ENCODE measurements at regions not wholly inside any gene's neighbourhood (a gene's known extent, or its start where the extent isn't known, plus 50 kb on each side); places are given as distances from the start of the nearest gene placed in this dataset.

- no peak for DNase-seq
Measured at GRCh38 chr5:107135391-107135790, 535.3 kb downstream of the EFNA5 start.

DNA sequence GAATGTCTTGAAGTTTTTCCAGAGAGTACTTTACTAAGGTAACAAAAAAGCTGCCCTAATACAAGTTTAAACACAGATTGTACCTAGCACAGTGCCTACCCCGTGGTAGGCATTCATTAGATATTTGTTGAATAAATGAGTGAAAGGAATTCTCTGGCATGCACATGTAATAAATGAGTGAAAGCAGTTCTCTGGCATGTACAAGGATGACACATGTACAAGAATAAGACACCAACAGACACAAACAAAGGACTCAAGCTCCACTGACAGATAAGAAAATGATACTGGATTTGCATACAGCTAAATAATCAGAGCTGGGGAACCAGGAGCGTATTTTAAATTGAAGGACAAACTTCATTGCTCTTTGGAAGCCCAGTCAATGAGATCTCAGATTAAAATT is 535.8 kb downstream of the EFNA5 start:
- DNase-seq = no peak

- no peak for DNase-seq
Measured at GRCh38 chr5:107129051-107129450, 541.7 kb downstream of the EFNA5 start.

- DNase-seq = no peak
Measured at GRCh38 chr5:107127878-107128277, 542.9 kb downstream of the EFNA5 start.

GRCh38 chr5:107126341-107126740 is 544.4 kb downstream of the EFNA5 start:
- no peak for DNase-seq

GRCh38 chr5:107124376-107124775 is 546.4 kb downstream of the EFNA5 start:
- no peak for DNase-seq

DNA sequence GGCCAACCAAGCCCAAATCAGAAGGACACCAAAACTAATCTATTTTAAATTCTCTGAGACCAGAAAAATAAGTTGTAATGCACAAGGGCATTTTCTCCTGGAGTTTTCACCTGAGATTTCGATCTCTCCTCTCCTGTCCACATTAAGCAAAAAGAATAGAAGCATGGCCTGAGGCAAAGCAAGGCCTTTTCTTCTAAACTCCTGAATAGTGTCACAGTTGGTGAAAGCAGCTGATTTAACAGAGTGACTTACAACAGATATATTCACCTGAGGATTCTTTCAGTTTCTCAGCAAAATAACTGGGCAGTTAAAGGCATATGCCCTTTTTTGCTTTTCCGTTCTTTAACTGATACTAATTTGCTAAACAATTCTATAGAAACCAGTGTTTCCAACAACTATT is 547.7 kb downstream of the EFNA5 start:
- no peak for DNase-seq

DNA sequence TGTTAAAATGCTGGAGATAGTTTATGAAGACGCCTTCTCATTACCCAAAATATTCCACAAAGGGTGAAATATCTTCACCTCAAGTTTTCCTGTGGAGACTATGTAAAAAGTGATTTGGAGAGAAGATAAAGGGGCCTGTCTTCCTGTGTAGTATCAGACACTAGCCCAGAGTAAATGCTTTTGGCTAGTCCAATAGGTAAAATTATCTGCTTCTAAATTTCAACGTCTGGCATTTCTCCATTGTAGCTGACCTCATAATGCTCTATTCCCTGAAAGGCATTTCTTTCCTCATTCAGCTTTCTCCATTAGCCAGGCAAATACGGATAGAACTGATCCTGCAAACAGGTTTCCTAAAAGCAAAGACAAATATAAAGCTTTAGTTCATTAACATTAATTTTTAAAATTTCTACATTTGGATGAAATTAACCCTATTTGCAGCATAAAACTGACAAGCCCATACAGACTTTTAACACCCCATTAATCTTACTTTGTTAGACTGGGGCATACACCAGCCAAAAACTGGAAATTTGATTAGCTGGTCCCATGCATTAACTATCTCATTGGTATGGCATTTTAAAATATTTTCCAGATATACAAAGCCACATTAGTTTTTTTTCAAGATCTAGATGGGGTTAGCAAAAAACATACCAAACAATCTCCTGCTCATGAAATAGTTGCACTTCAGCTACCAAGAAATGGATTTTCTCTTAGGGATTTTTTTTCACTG is 548.8 kb downstream of the EFNA5 start:
- no peak for DNase-seq

GRCh38 chr5:107119656-107120055 is 551.1 kb downstream of the EFNA5 start:
- DNase-seq = no peak

GRCh38 chr5:107118184-107119019 is 552.3 kb downstream of the EFNA5 start:
- no peak for DNase-seq

GRCh38 chr5:107112216-107112615 is 558.5 kb downstream of the EFNA5 start:
- DNase-seq = no peak

DNA sequence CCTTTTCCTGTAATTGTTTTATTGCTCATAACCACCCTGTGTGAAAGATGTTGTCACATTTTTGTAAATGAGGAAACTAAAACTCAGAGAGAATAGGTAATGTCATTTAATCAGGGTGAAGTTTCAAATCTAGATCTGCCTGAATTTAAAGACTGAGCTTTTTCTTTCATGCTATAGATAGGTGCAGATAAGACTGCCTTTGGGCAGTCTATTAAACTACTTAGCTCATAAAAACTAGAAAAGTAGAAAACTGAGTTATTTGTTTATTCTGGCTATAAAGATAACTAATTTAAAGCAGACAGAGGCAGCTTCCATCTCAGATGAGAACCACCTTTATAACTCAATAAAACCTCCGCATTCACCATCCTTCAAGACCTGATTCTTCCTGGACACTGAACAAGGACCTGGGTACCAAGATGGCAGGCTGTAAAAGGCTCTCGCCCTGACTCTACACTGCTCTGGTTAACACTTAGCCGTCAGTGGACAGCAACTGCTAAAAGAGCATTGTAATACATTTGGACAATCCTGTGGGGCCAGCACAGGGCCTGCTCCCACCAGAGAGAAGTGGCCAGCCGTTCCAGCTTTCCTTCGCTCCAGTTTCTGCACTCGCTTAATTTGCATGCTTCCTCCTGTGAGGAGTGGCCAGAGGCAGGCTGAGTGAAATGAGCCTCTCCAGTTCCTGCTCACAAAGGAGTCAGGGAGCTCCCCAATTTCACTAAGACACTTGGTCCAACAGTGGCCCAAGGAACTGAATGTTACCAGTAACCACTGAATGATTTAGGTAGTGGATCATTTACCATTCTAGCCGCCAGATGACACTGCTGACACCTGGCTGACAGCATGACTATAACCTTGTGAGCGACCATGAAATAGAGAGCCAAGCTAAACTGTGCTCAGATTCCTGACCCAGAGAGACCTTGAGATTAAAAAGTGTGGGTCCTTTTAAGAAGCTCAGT is 566.4 kb downstream of the EFNA5 start:
- DNase-seq = peak; percentile 40

DNA sequence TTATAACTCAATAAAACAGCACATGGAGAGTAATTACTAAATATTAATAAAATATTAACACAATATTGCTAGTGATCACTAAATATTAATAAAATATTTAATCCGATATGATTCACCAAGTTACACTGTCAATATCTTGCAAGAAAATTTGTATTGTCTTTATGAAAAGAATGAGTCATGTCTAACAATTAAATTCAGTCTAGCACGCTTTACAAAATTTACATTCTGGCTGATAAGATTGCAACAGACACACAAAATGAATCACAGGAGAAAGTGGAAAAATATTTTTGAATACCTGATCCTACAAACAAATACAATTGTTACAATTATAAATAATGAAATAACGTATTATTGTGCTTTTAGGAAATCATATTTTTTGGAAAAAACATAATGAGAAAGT is 567.2 kb downstream of the EFNA5 start:
- no peak for DNase-seq

- no peak for DNase-seq
Measured at GRCh38 chr5:107100121-107100520, 570.6 kb downstream of the EFNA5 start.

DNA sequence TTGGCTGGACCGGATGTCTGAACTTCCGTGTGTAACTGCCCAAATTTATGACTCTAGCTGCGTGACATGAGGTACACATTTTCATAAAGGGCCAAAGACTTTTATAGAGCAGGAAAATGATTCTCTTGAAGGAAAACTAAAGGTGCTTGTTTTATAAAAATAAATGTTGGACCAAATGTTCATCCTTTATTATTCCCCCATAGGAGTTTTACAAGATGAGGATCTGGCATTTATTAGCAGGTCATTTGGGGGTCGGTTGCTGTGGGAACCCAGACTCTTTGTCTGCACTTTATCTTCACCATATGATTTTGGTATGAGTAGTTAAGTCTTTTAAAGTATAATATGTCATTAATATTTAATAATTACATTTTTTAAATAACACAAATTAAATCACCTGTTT is 571.2 kb downstream of the EFNA5 start:
- no peak for DNase-seq

GRCh38 chr5:107092695-107093094 is 578.0 kb downstream of the EFNA5 start:
- no peak for DNase-seq

- no peak for DNase-seq
Measured at GRCh38 chr5:107090506-107090905, 580.2 kb downstream of the EFNA5 start.

DNA sequence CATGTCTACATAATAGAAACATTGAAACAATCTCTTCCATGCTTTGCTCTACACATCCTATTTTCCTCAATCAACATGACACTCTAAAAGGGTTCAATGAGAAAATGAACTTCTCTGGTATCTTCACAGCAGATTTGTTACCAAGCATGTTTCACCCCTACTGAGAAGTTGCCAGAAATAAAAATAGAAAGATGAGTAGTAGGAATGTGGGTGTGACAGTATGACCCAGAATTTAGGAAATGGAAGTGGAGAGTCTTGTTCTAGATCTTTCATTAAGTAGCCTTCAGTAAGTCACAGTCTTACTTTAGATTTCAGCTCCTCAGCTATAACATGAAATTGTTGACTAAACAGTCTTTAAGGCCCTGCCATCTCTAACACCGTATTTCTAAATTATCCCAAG is 581.8 kb downstream of the EFNA5 start:
- no peak for DNase-seq

DNA sequence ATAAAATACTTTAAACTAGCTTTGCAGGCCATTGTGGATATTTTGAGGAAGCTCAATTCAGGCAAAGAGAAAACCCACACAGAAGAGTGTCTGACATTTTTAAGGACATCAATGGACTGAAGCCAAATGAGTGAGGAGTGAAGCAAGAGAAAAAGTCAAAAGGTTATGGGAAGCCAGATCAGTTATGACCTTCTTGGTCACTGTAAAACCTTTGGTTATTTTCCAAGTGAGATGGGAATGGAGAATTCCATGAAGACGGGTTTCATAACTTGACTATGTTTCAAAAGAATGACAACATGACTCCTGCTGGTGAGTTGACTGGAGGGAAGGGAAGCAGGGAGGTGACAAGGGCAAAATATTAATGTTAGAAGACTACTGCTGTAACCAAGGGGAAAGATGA is 585.2 kb downstream of the EFNA5 start:
- no peak for DNase-seq

DNA sequence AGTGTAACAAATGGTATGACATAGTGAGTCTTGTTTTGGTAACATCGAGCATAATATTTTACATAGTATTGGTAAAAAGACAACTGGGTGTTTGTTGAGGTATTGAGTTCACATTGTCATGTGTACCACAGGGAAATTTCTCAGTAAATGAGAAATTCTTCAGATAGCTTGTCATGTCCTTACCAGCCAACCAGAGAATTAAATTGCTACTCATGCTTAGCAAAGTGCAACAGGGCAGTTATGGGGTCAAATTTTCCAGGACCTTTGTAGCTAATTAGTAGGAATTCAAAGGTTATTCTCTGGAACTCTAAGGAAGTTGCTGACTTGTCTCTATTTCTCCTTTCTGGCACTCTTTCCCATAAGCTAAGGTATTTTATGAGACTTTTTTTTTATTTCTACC is 595.7 kb downstream of the EFNA5 start:
- no peak for DNase-seq

DNA sequence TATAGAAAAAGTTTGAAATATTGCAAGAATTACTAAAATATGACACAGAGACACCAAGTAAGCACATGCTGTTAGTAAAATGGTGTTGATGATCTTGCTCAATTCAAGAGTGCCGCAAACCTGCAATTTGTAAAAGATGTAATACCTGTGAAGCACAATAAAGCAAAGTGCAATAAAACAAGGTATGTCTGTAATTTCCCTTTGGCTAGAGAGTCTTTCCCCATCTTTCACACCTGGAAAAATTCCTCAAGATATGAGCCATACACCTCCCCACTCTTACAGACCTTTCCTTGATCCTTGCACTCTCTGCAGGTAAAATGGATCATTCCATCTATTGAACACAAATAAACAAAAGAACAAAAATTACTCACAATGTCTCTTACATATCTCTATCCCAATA is 597.8 kb downstream of the EFNA5 start:
- no peak for DNase-seq

DNA sequence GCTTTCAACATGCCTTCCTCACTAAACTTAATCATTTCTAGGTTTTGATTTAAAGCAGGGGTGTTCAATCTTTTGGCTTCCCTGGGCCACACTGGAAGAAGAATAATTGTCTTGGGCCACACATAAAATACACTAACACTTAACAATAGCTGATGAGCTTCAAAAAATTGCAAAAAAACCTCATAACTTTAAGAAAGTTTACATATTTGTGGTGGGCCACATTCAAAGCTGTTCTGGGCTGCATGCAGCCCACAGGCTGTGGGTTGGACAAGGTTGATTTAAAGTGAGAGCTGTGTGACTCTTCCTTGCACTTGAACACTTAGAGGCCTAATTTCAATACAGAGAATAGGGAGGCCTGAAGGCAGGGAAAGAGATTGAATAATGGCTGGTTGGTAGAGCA is 598.3 kb downstream of the EFNA5 start:
- DNase-seq = no peak

GRCh38 chr5:107068782-107069181 is 602.0 kb downstream of the EFNA5 start:
- DNase-seq = no peak

Data from RPMI8226 (cell line).